ENCODE measurements at regions not wholly inside any gene's neighbourhood (a gene's known extent, or its start where the extent isn't known, plus 50 kb on each side); places are given as distances from the start of the nearest gene placed in this dataset.
A peak's percentile ranks its signal among the peaks of the same experiment; 100 is the strongest.

DNA sequence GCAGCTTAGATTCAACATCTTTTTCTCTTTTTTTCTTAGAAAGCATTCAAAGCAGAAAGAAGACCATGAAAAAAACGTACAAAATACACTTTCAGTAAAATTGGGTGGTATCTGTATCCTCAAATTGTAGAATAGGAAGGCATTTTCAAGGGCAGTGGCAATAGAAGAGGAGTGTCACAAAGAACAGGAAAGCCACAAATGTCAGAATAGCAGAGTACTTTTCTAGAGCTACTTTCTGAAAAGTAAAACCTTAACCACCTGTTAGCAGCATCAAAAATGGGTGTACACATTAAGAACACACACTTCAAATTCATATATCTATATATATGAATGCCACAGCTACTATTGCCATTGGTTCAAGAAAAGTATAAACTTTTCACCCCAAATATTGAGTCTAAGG lies 412.1 kb upstream of the DCN start:
- Histone ChIP-seq H3K27me3 (no peaks in the 10 kb centered on the region), H3K9me3 (no peaks in the 10 kb centered on the region), H3K36me3 (no peaks in the 10 kb centered on the region), H3K4me1 (no peaks in the 10 kb centered on the region), H3K27ac (no peak overlapping the region), H3K4me3 (no peak overlapping the region)
- FAIRE-seq (no peak), ATAC-seq (no peak), DNase-seq (no peak)
- intact Hi-C loops (cut with DNase I): no loop called here
- WGBS, 2 donors: 45 to 67% methylated on average over 1 of the region's 1 CpG
- TF ChIP-seq, protein P1, sequence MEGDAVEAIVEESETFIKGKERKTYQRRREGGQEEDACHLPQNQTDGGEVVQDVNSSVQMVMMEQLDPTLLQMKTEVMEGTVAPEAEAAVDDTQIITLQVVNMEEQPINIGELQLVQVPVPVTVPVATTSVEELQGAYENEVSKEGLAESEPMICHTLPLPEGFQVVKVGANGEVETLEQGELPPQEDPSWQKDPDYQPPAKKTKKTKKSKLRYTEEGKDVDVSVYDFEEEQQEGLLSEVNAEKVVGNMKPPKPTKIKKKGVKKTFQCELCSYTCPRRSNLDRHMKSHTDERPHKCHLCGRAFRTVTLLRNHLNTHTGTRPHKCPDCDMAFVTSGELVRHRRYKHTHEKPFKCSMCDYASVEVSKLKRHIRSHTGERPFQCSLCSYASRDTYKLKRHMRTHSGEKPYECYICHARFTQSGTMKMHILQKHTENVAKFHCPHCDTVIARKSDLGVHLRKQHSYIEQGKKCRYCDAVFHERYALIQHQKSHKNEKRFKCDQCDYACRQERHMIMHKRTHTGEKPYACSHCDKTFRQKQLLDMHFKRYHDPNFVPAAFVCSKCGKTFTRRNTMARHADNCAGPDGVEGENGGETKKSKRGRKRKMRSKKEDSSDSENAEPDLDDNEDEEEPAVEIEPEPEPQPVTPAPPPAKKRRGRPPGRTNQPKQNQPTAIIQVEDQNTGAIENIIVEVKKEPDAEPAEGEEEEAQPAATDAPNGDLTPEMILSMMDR (IDR thresholded peaks at IDR 0.05): no peak

DNA sequence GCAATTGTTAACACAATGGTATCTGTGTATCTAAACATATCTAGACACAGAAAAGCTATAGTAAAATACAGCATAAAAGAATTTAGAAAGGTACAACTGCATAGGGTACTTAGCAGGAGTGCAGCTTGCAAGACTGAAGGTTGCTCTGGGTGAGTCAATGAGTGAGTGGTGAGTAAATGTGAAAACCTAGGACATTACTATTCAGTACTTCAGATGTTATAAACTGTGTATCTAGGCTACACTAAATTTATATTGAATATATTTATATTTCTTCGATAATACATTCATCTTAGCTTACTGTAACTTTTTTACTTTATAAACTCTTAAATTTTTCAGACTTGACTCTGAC lies 409.0 kb upstream of the DCN start:
- TF ChIP-seq, protein P1 (IDR thresholded peaks at IDR 0.05): no peak
- DNase-seq: no peak
- Histone ChIP-seq H3K4me3 (no peak overlapping the region), H3K36me3 (no peaks in the 10 kb centered on the region), H3K27ac (no peak overlapping the region), H3K9me3 (no peaks in the 10 kb centered on the region), H3K27me3 (no peaks in the 10 kb centered on the region), H3K4me1 (peaks cover 0 to 14% (median 11%) of the 10 kb centered on the region in 3 donors)
- no peak for FAIRE-seq
- 0 to 53% methylated on average over 1 of the region's 1 CpG for WGBS, 2 donors
- ATAC-seq: no peak
- intact Hi-C loops (cut with DNase I): no loop called here

DNA sequence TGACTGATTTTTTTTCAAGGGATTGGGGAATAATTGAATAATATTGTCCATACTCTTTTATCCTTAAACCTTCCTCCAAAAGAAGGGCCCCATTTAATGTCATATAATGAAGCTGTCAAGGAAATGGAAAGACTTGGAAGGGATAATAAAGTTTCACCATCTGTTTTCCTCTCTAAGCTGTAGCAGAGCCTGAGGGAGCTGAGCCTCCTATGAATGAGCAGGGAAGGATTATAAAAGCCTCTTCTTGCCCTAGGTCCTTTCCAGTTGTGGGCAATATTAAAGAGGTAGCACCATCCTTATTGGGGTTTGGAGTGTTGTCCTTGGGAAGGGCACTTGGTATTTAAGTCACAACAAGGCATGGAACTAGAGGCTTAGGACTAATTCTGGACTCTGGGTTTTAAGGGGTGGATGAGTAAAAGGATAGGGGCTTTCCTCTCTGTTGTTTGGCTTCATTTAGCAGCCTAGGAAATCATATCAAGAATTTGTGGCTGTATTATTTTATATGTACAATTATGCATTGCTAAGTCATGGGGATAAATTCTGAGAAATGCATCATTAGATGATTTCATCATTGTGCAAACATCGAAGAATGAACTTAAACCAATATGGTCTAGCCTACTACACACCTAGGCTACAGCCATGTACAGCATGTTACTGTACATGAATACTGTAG lies 408.5 kb upstream of the DCN start:
- Histone ChIP-seq H3K9me3 (no peaks in the 10 kb centered on the region), H3K36me3 (no peaks in the 10 kb centered on the region), H3K27ac (no peak overlapping the region), H3K27me3 (no peaks in the 10 kb centered on the region), H3K4me1 (peaks cover 0 to 14% (median 11%) of the 10 kb centered on the region in 3 donors), H3K4me3 (no peak overlapping the region)
- no peak for FAIRE-seq
- TF ChIP-seq, protein P1 (IDR thresholded peaks at IDR 0.05): no peak
- no peak for DNase-seq
- 85 to 93% methylated on average over 1 of the region's 1 CpG for WGBS, 2 donors
- ATAC-seq: no peak
- intact Hi-C loops (cut with DNase I): no loop called here

DNA sequence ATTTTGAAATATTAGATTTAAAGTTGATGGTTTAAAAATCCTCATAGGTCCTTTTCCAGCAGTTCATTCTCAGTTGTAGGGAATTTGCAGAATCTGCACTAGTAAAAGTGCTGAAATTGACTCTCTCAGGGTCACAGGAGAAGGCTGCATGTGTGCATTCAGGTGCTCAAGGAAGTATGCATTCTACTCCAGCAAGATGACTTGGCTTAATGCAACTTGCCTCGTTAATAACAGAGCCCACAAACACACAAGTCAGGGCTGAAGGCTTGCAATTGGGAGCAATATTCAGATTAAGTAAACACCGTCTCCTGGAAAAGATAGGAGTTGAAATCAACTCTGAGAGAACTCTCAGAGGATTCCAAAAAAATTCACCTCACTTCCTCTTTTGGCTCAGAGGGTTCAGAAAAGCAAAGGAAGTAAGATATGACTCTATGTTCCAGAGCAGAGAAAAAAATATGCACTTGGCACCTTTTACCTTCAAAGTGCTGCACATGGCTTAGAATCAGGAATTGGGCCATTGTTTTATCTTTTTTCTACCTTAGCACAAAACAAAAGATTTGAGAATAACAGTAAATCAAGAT lies 406.3 kb upstream of the DCN start:
- TF ChIP-seq, protein P1 (IDR thresholded peaks at IDR 0.05): no peak
- DNase-seq (no peak), FAIRE-seq (no peak), ATAC-seq (peak in 2 of 4 donors; percentile 24 to 53)
- intact Hi-C loops (cut with DNase I): no loop called here
- no peaks in the 10 kb centered on the region for H3K9me3 ChIP-seq
- H3K27ac ChIP-seq: peak overlapping the region in 2 of 4 donors; percentile 10
- H3K4me1 ChIP-seq: peaks cover 0 to 14% (median 11%) of the 10 kb centered on the region in 3 donors
- no peaks in the 10 kb centered on the region for H3K27me3 ChIP-seq
- H3K4me3 ChIP-seq: no peak overlapping the region
- 9 to 17% methylated on average over 2 of the region's 2 CpGs for WGBS, 2 donors
- no peaks in the 10 kb centered on the region for H3K36me3 ChIP-seq

DNA sequence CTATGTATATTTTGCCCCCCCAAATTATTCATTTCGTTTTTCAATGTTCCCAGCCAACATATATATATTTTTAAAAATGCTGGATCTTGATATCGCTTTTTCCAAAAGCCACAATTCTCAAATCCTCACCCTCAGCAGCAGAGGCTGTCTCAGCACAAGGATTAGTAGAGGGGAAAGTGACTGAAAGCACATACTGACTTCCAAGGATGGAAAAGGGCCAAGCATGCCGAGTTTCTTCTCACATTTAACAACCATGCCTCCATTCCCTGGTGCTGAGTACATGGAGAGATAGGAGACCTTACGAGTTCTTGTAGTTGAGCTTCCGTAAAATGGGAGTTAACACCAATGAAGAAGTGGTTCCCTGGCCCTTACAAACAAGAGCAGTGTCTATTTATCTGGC lies 403.4 kb upstream of the DCN start:
- Histone ChIP-seq H3K27ac (no peak overlapping the region), H3K9me3 (no peaks in the 10 kb centered on the region), H3K27me3 (no peaks in the 10 kb centered on the region), H3K4me3 (no peak overlapping the region), H3K4me1 (peaks cover 0 to 14% (median 11%) of the 10 kb centered on the region in 3 donors), H3K36me3 (no peaks in the 10 kb centered on the region)
- intact Hi-C loops (cut with DNase I): no loop called here
- TF ChIP-seq, protein P1 (IDR thresholded peaks at IDR 0.05): no peak
- DNase-seq (no peak), ATAC-seq (no peak), FAIRE-seq (no peak)
- 77 to 79% methylated on average over 5 of the region's 5 CpGs for WGBS, 2 donors

All from pancreas (tissue), 10 donors.